ENCODE measurements at regions not wholly inside any gene's neighbourhood (a gene's known extent, or its start where the extent isn't known, plus 50 kb on each side); places are given as distances from the start of the nearest gene placed in this dataset.

DNA sequence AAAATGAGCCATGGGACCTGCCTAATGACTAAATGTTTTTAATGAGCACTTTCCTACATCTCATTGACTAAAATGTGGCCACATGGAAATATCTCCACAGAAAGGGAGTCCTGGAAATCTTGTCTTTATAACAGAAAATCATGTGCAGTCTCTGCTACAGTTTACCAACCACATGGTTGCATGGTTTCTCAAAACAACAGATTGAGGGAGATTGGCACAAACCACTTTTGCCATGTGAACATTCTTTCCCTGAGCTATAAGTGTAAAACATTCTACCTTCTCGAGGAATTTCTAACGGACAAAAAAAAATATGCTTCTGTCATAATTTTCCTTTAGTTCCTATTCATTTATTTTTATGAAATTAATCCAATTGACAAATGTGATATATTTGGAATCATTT, 218.9 kb upstream of the SLITRK5 start:
- Histone ChIP-seq H3K9ac (replicated peaks; ENCODE audit: extremely low read depth, insufficient read depth, low read length) (no peak overlapping the region), H2AFZ (ENCODE audit: low read depth, low read length) (no peak overlapping the region), H3K79me2 (ENCODE audit: control insufficient read depth, insufficient read depth, low read length) (no peaks in the 10 kb centered on the region), H3K4me1 (ENCODE audit: control insufficient read depth, extremely low read depth, insufficient read depth, low read length) (no peaks in the 10 kb centered on the region), H3K27me3 (ENCODE audit: control insufficient read depth in 2 of 2, insufficient read depth in 2 of 2, low read length in 2 of 2) (no peaks in the 10 kb centered on the region), H3K27ac (ENCODE audit: insufficient read depth, low read depth, low read length) (no peak overlapping the region), H3K4me3 (replicated peaks in 1 of 3; ENCODE audit: insufficient read depth in 1 of 3, low read depth in 1 of 3, low read length in 3 of 3) (no peak overlapping the region), H4K20me1 (replicated peaks; ENCODE audit: control insufficient read depth, extremely low read depth, insufficient read depth, low read length) (no peaks in the 10 kb centered on the region), H3K9me1 (replicated peaks; ENCODE audit: control insufficient read depth, extremely low read depth, insufficient read depth, low read length) (no peaks in the 10 kb centered on the region), H3K9me3 (replicated peaks; ENCODE audit: control insufficient read depth, insufficient read depth, low read length) (peaks cover 2% of the 10 kb centered on the region), H3K4me2 (ENCODE audit: insufficient read depth, low read length) (no peak overlapping the region), H3K36me3 (ENCODE audit: control insufficient read depth in 2 of 2, extremely low read depth in 1 of 2, insufficient read depth in 2 of 2, low read length in 2 of 2) (no peaks in the 10 kb centered on the region)
- ChIA-PET POLR2A (no interaction called here), CTCF (no interaction called here)
- no TSS peak for BruUV-seq (replicated peaks)
- DNase-seq (ENCODE audit: low read depth, low spot score) (no peak), FAIRE-seq (no peak)
- no peak for TF ChIP-seq EZH2 (IDR thresholded peaks at IDR 0.05; ENCODE audit: borderline replicate concordance, low read depth, low read length, severe bottlenecking)
- TF ChIP-seq POLR2A (IDR thresholded peaks at IDR 0.05; ENCODE audit: low read depth, low read length), result no peak
- no peak for TF ChIP-seq JUN (IDR thresholded peaks at IDR 0.05; ENCODE audit: borderline replicate concordance, insufficient read depth, insufficient read length, low read depth)
- no peak for TF ChIP-seq GATA2 (IDR thresholded peaks at IDR 0.05; ENCODE audit: insufficient read depth, insufficient read length, low read depth, low read length)
- TF ChIP-seq POLR2AphosphoS5 (IDR thresholded peaks at IDR 0.05; ENCODE audit: insufficient read depth, low read depth, low read length), result no peak
- TF ChIP-seq CTCF (IDR thresholded peaks at IDR 0.05; ENCODE audit: extremely low read depth in 1 of 2, insufficient read depth in 1 of 2, low read depth in 1 of 2, low read length in 2 of 2), result no peak
- no peak for TF ChIP-seq MYC (IDR thresholded peaks at IDR 0.05; ENCODE audit: low read depth, low read length)
- no peak for TF ChIP-seq FOS (IDR thresholded peaks at IDR 0.05; ENCODE audit: borderline replicate concordance, insufficient read depth, low read length)
- TF ChIP-seq MAX (IDR thresholded peaks at IDR 0.05; ENCODE audit: insufficient read depth, insufficient read length), result no peak
- intact Hi-C loops (cut with micrococcal nuclease), result no loop called here
- dilution Hi-C loops (cut with MboI; ENCODE audit: extremely low pct_ligation_motif_present, low sequenced_read_pairs), result no loop called here
